ENCODE measurements at regions not wholly inside any gene's neighbourhood (a gene's known extent, or its start where the extent isn't known, plus 50 kb on each side); places are given as distances from the start of the nearest gene placed in this dataset.
"Not testable (repeated sequence)": the region's sequence is repeated elsewhere in the genome, so short reads cannot be mapped to it uniquely, and the experiment has no call there.

DNA sequence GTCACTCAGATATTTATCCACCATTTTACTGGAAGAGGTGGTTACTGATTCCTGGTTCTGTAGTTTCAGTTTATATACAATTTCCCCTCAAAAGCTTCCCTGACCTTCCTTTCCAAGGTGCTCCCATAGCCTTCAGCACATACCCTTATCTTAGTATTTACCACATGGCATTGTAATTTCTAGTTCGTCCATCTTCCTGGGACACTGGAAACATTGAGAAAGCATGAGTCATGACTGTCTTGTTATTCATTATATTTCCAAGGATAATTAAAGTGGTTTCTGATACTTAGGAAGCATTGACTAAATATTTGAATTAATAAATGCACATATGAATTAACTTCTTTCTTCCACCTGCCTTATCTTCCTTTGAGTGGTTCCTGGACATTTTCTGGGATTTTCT, 203.8 kb downstream of the ETAA1 start:
- Mint-ChIP-seq H3K36me3 (no peaks in the 10 kb centered on the region), H3K4me1 (no peaks in the 10 kb centered on the region), H3K9me3 (no peaks in the 10 kb centered on the region), H3K27me3 (no peaks in the 10 kb centered on the region), H3K4me3 (no peak overlapping the region), H3K27ac (no peak overlapping the region)
- DNase-seq = no peak
- CTCF ChIA-PET = no interaction called here

DNA sequence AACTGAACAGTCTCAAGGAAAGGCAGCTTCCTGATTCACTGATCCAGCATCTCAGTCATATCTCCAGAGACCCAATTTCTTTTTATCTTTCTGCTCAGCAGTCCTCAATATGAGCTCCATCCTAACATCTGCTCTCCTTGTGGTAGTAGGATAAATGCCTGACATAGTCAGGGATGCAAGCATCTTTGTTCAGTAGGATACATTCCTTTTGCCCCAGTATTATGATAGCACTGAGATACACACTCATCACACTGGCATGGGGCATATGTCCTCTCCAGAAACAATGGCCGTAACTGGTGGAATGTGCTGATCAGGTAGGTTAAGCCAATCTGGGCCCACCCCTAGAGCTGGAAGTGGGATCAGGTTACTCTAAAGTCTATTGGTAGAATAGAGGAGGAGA, 207.2 kb downstream of the ETAA1 start:
- Mint-ChIP-seq H3K36me3 (no peaks in the 10 kb centered on the region), H3K27ac (no peak overlapping the region), H3K9me3 (no peaks in the 10 kb centered on the region), H3K4me1 (no peaks in the 10 kb centered on the region), H3K27me3 (no peaks in the 10 kb centered on the region), H3K4me3 (no peak overlapping the region)
- CTCF ChIA-PET = no interaction called here
- DNase-seq = no peak

DNA sequence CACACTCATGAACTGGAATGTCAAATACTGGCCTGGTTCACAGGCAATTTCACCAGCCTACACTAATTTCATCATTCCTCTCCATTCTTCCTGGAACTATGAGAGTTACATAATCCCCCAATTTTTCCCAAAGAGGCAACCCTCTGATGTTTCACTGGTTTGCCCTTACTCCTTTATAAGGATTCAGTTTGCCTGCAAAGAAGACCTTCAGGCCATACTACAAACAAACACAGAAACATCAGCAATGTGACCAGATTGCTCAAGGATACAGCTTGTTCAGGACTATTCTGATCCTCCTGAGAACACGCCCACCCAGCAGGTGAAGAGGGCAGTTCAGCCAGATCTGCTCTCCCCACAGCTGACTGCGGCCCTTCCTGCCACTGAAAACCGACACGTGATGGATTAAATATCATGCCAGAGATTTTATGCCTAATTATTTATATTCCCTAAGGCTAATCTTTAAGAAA, 215.5 kb downstream of the ETAA1 start:
- no peak overlapping the region for H3K4me3 Mint-ChIP-seq

DNA sequence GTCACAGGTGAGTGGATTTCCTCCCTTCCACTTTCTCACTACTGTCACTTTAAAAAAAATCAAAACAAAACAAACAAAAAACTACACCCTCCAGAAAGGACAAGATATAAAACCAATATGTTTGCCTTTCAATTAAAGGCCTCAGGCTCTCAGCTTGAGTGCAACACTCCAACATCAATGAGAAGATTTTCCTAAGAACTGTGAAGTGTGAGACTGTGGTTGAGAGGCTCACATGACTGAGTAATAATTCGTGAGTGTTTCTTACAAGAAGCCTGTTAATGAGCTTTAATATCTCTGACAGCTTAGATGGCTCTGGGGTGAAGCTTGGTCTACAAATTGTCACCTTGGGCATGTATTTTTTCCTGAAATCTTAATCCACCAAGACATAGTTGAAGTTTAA, 216.1 kb downstream of the ETAA1 start:
- H3K27ac Mint-ChIP-seq = no peak overlapping the region
- no peak for DNase-seq
- H3K9me3 Mint-ChIP-seq = no peaks in the 10 kb centered on the region
- no peak overlapping the region for H3K4me3 Mint-ChIP-seq
- H3K36me3 Mint-ChIP-seq = no peaks in the 10 kb centered on the region
- no peaks in the 10 kb centered on the region for H3K27me3 Mint-ChIP-seq
- CTCF ChIA-PET = no interaction called here
- H3K4me1 Mint-ChIP-seq = no peaks in the 10 kb centered on the region

More for the DNA sequence above, 215.5 kb downstream of the ETAA1 start:
- Mint-ChIP-seq H3K36me3 (no peaks in the 10 kb centered on the region), H3K27ac (no peak overlapping the region), H3K4me1 (no peaks in the 10 kb centered on the region), H3K27me3 (no peaks in the 10 kb centered on the region), H3K9me3 (no peaks in the 10 kb centered on the region)
- CTCF ChIA-PET = no interaction called here
- DNase-seq = no peak

DNA sequence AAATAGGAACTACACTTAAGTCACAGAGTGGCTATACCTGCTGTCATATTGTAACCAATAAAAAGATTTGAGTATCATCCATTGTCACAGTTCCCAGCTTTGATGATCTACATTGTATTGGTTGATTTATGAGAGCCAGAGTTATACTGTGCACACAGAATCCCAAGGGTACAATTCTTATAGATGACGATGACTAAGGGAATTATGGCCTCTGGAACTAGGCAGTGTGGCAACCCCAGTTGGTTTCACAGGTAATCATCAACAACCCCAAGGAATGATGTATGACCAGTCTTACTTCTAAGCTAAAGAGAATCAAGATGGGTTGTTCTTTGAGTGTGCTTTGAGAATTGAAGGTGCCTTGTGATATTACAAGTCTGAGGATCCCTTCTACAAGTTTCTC, 217.3 kb downstream of the ETAA1 start:
- no peak for DNase-seq
- Mint-ChIP-seq H3K27ac (no peak overlapping the region), H3K4me3 (no peak overlapping the region), H3K36me3 (no peaks in the 10 kb centered on the region), H3K9me3 (no peaks in the 10 kb centered on the region), H3K4me1 (no peaks in the 10 kb centered on the region), H3K27me3 (no peaks in the 10 kb centered on the region)
- CTCF ChIA-PET = no interaction called here

DNA sequence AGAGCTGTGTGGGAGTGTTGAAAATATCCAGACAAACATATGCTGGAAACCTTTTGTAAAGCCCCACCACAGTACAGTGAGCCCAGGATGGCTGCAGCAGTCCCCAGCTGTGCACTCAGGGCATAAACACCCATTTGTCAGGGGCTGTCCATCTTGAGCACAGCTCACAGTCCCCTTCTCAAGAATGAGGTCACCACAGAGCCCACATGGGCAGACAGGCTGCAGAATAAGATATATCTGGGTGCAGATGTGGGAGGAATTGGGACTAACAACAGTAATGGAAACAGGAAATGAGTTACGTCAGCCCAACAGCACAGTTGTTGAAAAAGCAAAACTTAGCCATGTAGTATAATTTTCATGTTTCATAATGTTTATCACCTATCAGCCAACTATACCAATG, 219.6 kb downstream of the ETAA1 start:
- DNase-seq = no peak
- CTCF ChIA-PET = no interaction called here
- Mint-ChIP-seq H3K27ac (no peak overlapping the region), H3K36me3 (no peaks in the 10 kb centered on the region), H3K27me3 (no peaks in the 10 kb centered on the region), H3K9me3 (no peaks in the 10 kb centered on the region), H3K4me3 (no peak overlapping the region), H3K4me1 (no peaks in the 10 kb centered on the region)

DNA sequence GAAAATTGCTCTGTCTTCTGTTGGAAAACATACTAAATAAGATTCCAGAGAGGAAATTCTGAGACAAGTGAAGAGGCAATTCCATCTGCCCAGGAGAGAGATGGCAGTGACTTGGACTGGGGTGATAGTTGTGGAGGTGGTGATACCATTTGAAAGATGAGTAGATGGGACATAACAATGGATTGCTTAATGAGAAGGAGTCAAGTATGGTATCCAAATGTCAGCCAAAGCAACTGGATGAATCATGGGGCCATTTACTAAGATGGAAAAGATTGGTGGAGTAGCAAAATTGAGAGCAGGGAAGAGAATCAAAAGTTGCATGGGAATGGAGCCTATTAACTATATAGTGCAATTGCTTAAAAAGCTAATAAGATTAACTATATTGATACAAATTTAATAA, 222.1 kb downstream of the ETAA1 start:
- Mint-ChIP-seq H3K4me1 (no peaks in the 10 kb centered on the region), H3K27me3 (no peaks in the 10 kb centered on the region), H3K27ac (no peak overlapping the region), H3K36me3 (no peaks in the 10 kb centered on the region), H3K9me3 (peaks cover 3% of the 10 kb centered on the region), H3K4me3 (no peak overlapping the region)
- DNase-seq = no peak
- CTCF ChIA-PET = no interaction called here

DNA sequence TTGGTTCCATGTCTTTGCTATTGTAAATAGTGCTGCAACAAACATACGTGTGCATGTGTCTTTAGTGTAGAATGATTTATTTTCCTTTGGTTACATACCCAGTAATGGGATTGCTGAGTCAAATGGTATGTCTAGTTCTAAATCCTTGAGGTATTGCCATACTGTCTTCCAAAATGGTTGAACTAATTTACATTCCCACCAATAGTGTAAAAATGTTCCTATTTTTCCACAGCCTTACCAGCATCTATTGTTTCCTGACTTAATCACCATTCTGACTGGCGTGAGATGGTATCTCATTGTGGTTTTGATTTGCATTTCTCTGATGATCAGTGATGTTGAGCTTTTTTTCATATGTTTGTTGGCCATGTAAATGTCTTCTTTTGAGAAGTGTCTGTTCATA, 226.6 kb downstream of the ETAA1 start:
- CTCF ChIA-PET, DNase-seq, H3K36me3 Mint-ChIP-seq, H3K4me1 Mint-ChIP-seq, H3K27ac Mint-ChIP-seq, H3K4me3 Mint-ChIP-seq, H3K27me3 Mint-ChIP-seq, H3K9me3 Mint-ChIP-seq: not testable (repeated sequence)

DNA sequence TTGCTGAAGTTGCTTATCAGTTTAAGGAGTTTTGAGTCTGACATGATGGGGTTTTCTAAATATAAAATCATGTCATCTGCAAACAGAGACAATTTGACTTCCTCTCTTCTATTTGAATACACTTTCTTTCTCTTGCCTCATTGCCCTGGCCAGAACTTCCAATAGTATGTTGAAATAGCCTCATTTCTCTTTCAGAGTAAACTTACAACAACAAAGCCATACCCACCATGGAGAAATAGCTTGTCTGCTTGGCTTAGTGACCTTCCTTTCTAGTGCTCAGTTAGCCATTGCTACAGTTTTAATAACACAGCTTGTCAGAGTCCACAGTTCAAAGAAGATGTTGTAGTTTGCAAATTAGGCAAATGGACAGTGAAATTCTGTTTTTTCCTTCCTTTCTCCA, 228.0 kb downstream of the ETAA1 start:
- Mint-ChIP-seq H3K4me3 (no peak overlapping the region), H3K9me3 (peaks cover 3% of the 10 kb centered on the region), H3K36me3 (no peaks in the 10 kb centered on the region), H3K4me1 (no peaks in the 10 kb centered on the region), H3K27me3 (no peaks in the 10 kb centered on the region), H3K27ac (no peak overlapping the region)
- no peak for DNase-seq
- CTCF ChIA-PET = no interaction called here

DNA sequence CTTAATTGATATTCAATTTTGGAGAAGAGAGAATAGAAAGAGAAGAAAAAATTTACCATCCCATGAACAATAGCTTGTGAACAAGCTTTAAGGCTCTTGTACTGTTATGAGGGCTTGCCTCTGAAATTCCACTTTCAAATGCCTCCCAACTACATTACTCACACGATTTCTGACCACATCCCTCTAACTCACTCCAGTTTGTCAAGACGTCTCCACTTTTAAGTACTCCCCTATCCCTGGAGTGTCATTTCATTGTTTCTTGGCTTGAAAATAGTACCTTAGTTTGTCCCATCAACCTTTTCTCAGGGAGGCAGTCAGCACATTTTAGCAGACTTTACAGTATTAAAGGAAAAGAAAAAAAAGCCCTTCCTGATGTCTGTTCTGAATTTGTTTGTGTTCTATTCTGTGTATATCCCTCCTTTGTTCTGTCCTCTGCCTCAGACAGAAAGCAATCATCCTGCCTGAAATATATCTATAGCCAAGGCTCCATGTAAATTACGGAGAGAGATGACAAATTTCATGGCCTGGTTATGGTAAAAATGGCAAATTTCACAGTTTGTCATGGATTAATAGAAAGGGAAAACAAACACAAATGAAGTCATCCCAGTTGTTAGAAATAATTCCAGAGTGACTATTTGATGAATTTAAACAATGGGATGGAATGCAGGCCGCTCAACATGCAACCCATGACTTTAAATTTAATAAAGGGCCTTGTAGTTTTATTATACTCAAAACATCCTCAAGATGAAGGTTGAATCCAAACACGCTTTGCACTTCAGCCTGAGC, 228.8 kb downstream of the ETAA1 start:
- Mint-ChIP-seq H3K27ac (no peak overlapping the region), H3K36me3 (no peaks in the 10 kb centered on the region), H3K4me1 (no peaks in the 10 kb centered on the region), H3K9me3 (peaks cover 3% of the 10 kb centered on the region), H3K4me3 (no peak overlapping the region), H3K27me3 (no peaks in the 10 kb centered on the region)
- CTCF ChIA-PET = no interaction called here
- DNase-seq = no peak

DNA sequence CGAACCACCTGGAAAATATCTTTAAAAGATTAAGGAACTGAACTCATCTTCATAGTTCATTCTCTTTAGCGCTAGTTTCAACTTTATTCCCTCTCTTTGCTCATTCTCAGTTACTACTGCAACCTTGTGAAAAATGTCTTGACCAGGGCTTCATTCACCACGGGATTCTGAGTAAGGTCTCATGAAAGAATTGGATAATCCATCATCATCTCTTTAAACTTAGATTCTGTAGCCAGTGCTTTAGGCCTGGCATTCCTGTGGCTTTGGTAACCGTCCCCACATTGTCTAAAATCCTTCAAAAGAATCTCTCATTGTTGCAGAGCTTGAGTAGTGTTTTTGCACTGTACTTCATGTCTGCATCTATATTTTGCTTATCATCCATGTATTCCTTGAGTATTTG, 229.5 kb downstream of the ETAA1 start:
- Mint-ChIP-seq H3K4me3 (no peak overlapping the region), H3K27me3 (no peaks in the 10 kb centered on the region), H3K4me1 (no peaks in the 10 kb centered on the region), H3K9me3 (peaks cover 3% of the 10 kb centered on the region), H3K27ac (no peak overlapping the region), H3K36me3 (no peaks in the 10 kb centered on the region)
- DNase-seq = no peak
- CTCF ChIA-PET = no interaction called here

DNA sequence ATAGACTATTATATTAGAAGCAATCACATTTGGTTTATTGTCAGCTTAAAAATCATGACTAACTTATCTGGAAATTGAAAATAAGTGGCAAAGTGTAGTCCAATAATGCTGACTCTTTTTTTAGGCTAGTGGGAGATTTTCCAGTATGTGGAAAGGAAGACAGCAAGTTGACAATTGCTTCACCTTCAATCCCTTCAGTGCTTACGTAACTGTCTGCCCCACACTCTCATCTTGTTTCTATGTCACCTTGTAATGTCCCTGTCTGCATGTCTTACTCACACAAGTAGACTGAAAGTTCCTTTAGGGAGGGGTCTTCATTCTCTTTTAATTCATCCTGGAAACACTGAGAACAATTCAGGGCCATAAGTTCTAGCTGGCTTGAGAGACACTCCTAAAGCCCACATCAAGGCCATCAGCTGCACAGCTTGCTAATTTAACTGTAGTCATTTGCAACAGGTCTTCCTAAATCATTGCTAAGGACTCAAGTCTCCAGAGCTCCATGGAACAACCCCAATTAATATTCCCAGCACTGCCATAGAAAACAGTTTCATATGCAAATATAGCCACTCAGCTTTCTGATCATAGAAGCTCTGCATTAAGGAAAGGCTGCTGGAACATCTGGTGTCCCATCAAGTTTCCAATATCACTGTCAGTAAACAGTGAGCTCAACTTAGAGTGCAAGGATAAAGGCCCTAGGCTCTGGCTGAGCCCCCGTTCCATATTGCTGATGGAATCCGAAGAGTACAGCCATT, 230.5 kb downstream of the ETAA1 start:
- peaks cover 3% of the 10 kb centered on the region for H3K9me3 Mint-ChIP-seq
- H3K27me3 Mint-ChIP-seq = no peaks in the 10 kb centered on the region
- CTCF ChIA-PET = no interaction called here
- H3K4me3 Mint-ChIP-seq = no peak overlapping the region
- no peak for DNase-seq
- H3K36me3 Mint-ChIP-seq = no peaks in the 10 kb centered on the region
- H3K4me1 Mint-ChIP-seq = no peaks in the 10 kb centered on the region
- H3K27ac Mint-ChIP-seq = no peak overlapping the region

DNA sequence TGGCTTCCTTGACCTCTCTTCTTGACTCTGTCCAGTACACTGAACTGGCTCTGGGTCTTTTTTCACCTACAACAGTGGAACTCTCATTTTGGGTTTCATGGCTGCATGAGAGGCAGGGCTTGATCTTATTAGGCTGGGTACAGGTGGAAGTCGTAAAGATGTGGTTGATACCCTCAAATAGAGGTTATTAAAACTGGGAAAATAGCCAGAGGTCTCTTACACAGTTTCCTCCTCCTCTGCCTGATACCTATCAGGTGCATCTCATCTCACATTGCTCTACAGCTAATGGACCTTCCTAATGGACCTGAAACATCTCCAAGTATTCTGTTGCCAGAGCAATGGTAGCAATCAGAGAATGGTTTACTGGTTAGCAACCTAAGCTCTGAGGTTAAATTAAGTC, 231.8 kb downstream of the ETAA1 start:
- Mint-ChIP-seq H3K9me3 (no peaks in the 10 kb centered on the region), H3K27me3 (no peaks in the 10 kb centered on the region), H3K4me1 (no peaks in the 10 kb centered on the region), H3K27ac (no peak overlapping the region), H3K4me3 (no peak overlapping the region), H3K36me3 (no peaks in the 10 kb centered on the region)
- no peak for DNase-seq
- CTCF ChIA-PET = no interaction called here

DNA sequence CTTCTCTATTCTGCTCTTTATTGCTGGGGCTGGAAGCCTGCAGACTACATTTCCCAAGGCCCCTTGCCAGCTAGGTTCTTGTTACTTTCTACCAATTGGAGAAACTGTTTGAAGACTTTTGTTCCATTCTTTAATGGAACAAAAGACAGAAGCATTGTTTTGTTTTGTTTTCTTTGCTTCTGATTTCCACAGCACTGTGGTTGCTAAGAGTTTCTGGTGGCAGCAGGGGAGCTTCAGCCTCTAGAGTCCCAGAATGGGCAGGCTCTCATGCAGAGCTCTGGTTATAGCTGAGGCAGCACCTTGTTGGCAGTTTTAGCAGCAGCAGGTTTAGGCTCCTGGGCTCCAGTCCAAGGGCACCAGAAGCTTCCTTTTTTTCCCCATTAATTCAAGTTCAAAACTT, 234.3 kb downstream of the ETAA1 start:
- no peaks in the 10 kb centered on the region for H3K9me3 Mint-ChIP-seq
- DNase-seq = no peak
- no peaks in the 10 kb centered on the region for H3K36me3 Mint-ChIP-seq
- CTCF ChIA-PET = interaction anchor here (0.7 kb wide), 1 partner anchor 34 kb away, joined by 3 read pairs; no protein-coding TSS in a partner anchor
- H3K4me1 Mint-ChIP-seq = no peaks in the 10 kb centered on the region
- H3K27ac Mint-ChIP-seq = no peak overlapping the region
- no peak overlapping the region for H3K4me3 Mint-ChIP-seq
- H3K27me3 Mint-ChIP-seq = no peaks in the 10 kb centered on the region

DNA sequence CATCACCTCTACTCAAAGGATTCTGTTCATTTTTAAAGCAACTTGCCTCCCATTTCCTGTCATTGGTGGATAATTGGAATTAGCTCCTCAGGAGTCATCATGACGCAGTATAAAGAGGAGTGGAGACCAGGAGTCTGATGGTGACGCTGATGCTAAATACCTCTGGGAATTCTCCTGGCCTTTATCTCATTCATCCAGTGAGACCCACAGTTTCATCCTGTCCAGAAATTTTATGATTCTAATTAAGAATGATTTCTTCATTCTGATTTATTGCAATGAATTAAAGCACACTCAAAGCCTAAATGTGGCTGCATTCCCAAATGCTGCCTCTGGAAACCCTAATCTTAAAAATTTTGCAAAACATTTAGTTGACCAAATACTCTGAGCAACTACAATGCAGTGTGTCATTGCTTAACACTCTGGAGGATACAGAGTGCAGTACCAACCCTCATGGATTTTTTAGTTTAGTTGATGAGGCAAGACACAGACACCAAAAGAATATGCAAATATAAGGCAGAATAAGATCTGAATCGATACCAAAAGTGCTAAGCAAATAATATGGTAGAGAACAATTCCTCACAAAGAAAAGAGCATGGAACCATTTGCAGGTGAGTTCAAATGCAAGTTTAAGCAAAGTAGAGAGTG, 236.2 kb downstream of the ETAA1 start:
- H3K27me3 Mint-ChIP-seq = no peaks in the 10 kb centered on the region
- H3K36me3 Mint-ChIP-seq = no peaks in the 10 kb centered on the region
- H3K4me3 Mint-ChIP-seq = no peak overlapping the region
- no peaks in the 10 kb centered on the region for H3K9me3 Mint-ChIP-seq
- H3K4me1 Mint-ChIP-seq = no peaks in the 10 kb centered on the region
- CTCF ChIA-PET = no interaction called here
- DNase-seq = no peak
- H3K27ac Mint-ChIP-seq = no peak overlapping the region
